Liver (tissue), 7 donors: ENCODE measurements at regions not wholly inside any gene's neighbourhood (a gene's known extent, or its start where the extent isn't known, plus 50 kb on each side); places are given as distances from the start of the nearest gene placed in this dataset.

ENCODE experiments used
- DNase-seq: peaks from one replicate; pipeline ENCODE4 v3.0.0-alpha.2; 2017; ENCODE audit warnings: low spot score
- H3K27ac ChIP-seq, 2 donors: one replicate each; pipeline ENCODE4 v1.7.0; 2013; ENCODE audit warnings: inconsistent platforms in 2 of 2, low read length in 2 of 2, control low read depth in 1 of 2, low read depth in 1 of 2, mild to moderate bottlenecking in 1 of 2
- H3K27me3 ChIP-seq, 4 donors: one replicate each; pipeline versions ENCODE4 v1.6.1 to v1.7.0; 2013; ENCODE audit warnings: low read length in 3 of 4, inconsistent platforms in 1 of 4, mild to moderate bottlenecking in 1 of 4, moderate library complexity in 1 of 4; ENCODE audit not compliant: control insufficient read depth in 4 of 4, insufficient read depth in 4 of 4
- H3K36me3 ChIP-seq, 4 donors: one replicate each; pipeline versions ENCODE4 v1.6.1 to v1.7.0; 2013; ENCODE audit warnings: low read length in 3 of 4, mild to moderate bottlenecking in 3 of 4, low read depth in 1 of 4, moderate library complexity in 1 of 4; ENCODE audit not compliant: control insufficient read depth in 4 of 4, insufficient read depth in 3 of 4
- H3K4me1 ChIP-seq, 4 donors: one replicate each; pipeline versions ENCODE4 v1.6.1 to v1.7.0; 2013; ENCODE audit warnings: low read length in 3 of 4, mild to moderate bottlenecking in 3 of 4, moderate library complexity in 1 of 4; ENCODE audit not compliant: control insufficient read depth in 4 of 4, insufficient read depth in 4 of 4
- H3K4me3 ChIP-seq, 3 donors: one replicate each; pipeline versions ENCODE4 v1.6.1 to v1.7.0; 2013; ENCODE audit warnings: low read length in 3 of 3, control low read depth in 1 of 3, low read depth in 1 of 3, mild to moderate bottlenecking in 1 of 3
- H3K9ac ChIP-seq, 2 donors: one replicate each; pipeline ENCODE4 v1.7.0; 2013; ENCODE audit warnings: low read length in 2 of 2, mild to moderate bottlenecking in 2 of 2, moderate library complexity in 2 of 2, control low read depth in 1 of 2, low read depth in 1 of 2
- H3K9me3 ChIP-seq, 4 donors: one replicate each; pipeline versions ENCODE4 v1.6.1 to v1.7.0; 2013; ENCODE audit warnings: low read length in 3 of 4; ENCODE audit not compliant: control insufficient read depth in 4 of 4
- ATF3 ChIP-seq: IDR thresholded peaks from 2 replicates; pipeline ENCODE4 v1.6.1; 2016; ENCODE audit warnings: antibody characterized with exemption
- EGR1 ChIP-seq, 2 donors: IDR thresholded peaks; 2 replicates each; pipeline ENCODE4 v1.6.1; 2016 to 2018; ENCODE audit warnings: antibody characterized with exemption in 2 of 2, low read depth in 2 of 2
- FOXA1 ChIP-seq: IDR thresholded peaks from 2 replicates; pipeline ENCODE4 v1.6.1; 2016; ENCODE audit warnings: antibody characterized with exemption
- FOXA2 ChIP-seq: IDR thresholded peaks from 2 replicates; pipeline ENCODE4 v1.6.1; 2016; ENCODE audit warnings: antibody characterized with exemption
- GABPA ChIP-seq, 2 donors: IDR thresholded peaks in 1 of 2; conservative IDR thresholded peaks in 1 of 2; 2 replicates each; pipeline ENCODE4 v1.6.1; 2016; ENCODE audit warnings: antibody characterized with exemption in 2 of 2, mild to moderate bottlenecking in 1 of 2, moderate library complexity in 1 of 2
- JUND ChIP-seq, 2 donors: IDR thresholded peaks; 2 replicates each; pipeline ENCODE4 v1.6.1; 2016; ENCODE audit warnings: antibody characterized with exemption in 2 of 2
- RAD21 ChIP-seq, 2 donors: IDR thresholded peaks; 2 replicates each; pipeline ENCODE4 v1.6.1; 2016; ENCODE audit warnings: antibody characterized with exemption in 2 of 2, mild to moderate bottlenecking in 2 of 2
- RXRA ChIP-seq, 2 donors: IDR thresholded peaks; 2 replicates each; pipeline ENCODE4 v1.6.1; 2017 to 2018; ENCODE audit warnings: antibody characterized with exemption in 2 of 2, mild to moderate bottlenecking in 1 of 2
- SP1 ChIP-seq: IDR thresholded peaks from 2 replicates; pipeline ENCODE4 v1.6.1; 2018; ENCODE audit warnings: antibody characterized with exemption, mild to moderate bottlenecking
- TAF1 ChIP-seq: conservative IDR thresholded peaks from 2 replicates; pipeline ENCODE4 v1.6.1; 2016; ENCODE audit warnings: antibody characterized with exemption, mild to moderate bottlenecking
- YY1 ChIP-seq: IDR thresholded peaks from 2 replicates; pipeline ENCODE4 v1.6.1; 2016; ENCODE audit warnings: antibody characterized with exemption, mild to moderate bottlenecking
- ZBTB33 ChIP-seq: IDR thresholded peaks from 2 replicates; pipeline ENCODE4 v1.6.1; 2016; ENCODE audit warnings: antibody characterized with exemption
- WGBS: extraction: QIAGEN DNeasy Blood & Tissue Kit; methylation state at CpG from one replicate; pipeline ENCODE4 v1.1.7; 2013; 5-methylcytosine and 5-hydroxymethylcytosine counted together
- TF ChIP-seq, protein P1 (sequence below): IDR thresholded peaks from 2 replicates; pipeline ENCODE4 v1.6.1; 2016; ENCODE audit warnings: antibody characterized with exemption, mild to moderate bottlenecking
- TF ChIP-seq, protein P2 (sequence below): IDR thresholded peaks from 2 replicates; pipeline ENCODE4 v1.6.1; 2016; ENCODE audit warnings: antibody characterized with exemption
- donor health status: healthy.
- donor health status: healthy.
- donor health status: healthy.
- donor health status: healthy.

GRCh38 chr18:10025711-10026670 is 112.2 kb downstream of the VAPA start:
- TF ChIP-seq TAF1 (no peak), GABPA (IDR thresholded peaks at IDR 0.05 in 1 of 2, conservative IDR thresholded peaks at IDR 0.05 in 1 of 2) (no peak), EGR1 (IDR thresholded peaks at IDR 0.05; ENCODE audit: low read depth in 2 of 2) (no peak), RXRA (IDR thresholded peaks at IDR 0.05) (no peak), ATF3 (no peak)
- TF ChIP-seq, protein P1, sequence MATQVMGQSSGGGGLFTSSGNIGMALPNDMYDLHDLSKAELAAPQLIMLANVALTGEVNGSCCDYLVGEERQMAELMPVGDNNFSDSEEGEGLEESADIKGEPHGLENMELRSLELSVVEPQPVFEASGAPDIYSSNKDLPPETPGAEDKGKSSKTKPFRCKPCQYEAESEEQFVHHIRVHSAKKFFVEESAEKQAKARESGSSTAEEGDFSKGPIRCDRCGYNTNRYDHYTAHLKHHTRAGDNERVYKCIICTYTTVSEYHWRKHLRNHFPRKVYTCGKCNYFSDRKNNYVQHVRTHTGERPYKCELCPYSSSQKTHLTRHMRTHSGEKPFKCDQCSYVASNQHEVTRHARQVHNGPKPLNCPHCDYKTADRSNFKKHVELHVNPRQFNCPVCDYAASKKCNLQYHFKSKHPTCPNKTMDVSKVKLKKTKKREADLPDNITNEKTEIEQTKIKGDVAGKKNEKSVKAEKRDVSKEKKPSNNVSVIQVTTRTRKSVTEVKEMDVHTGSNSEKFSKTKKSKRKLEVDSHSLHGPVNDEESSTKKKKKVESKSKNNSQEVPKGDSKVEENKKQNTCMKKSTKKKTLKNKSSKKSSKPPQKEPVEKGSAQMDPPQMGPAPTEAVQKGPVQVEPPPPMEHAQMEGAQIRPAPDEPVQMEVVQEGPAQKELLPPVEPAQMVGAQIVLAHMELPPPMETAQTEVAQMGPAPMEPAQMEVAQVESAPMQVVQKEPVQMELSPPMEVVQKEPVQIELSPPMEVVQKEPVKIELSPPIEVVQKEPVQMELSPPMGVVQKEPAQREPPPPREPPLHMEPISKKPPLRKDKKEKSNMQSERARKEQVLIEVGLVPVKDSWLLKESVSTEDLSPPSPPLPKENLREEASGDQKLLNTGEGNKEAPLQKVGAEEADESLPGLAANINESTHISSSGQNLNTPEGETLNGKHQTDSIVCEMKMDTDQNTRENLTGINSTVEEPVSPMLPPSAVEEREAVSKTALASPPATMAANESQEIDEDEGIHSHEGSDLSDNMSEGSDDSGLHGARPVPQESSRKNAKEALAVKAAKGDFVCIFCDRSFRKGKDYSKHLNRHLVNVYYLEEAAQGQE, result no peak
- H3K36me3 ChIP-seq, result no peaks in the 10 kb centered on the region
- H3K9ac ChIP-seq, result no peak overlapping the region
- no peak for DNase-seq
- H3K4me1 ChIP-seq, result no peaks in the 10 kb centered on the region
- H3K4me3 ChIP-seq, result no peak overlapping the region
- H3K27ac ChIP-seq, result no peak overlapping the region
- 91% methylated on average over 15 of the region's 15 CpGs for WGBS
- H3K9me3 ChIP-seq, result no peaks in the 10 kb centered on the region
- H3K27me3 ChIP-seq, result no peaks in the 10 kb centered on the region

GRCh38 chr18:10027031-10027430 is 113.2 kb downstream of the VAPA start:
- Histone ChIP-seq H3K9ac (no peak overlapping the region), H3K36me3 (no peaks in the 10 kb centered on the region), H3K4me3 (no peak overlapping the region), H3K27me3 (no peaks in the 10 kb centered on the region), H3K9me3 (no peaks in the 10 kb centered on the region), H3K4me1 (no peaks in the 10 kb centered on the region), H3K27ac (no peak overlapping the region)
- TF ChIP-seq ZBTB33 (no peak), RXRA (IDR thresholded peaks at IDR 0.05) (no peak), YY1 (no peak), FOXA2 (no peak), JUND (IDR thresholded peaks at IDR 0.05) (no peak), SP1 (no peak), FOXA1 (no peak), RAD21 (IDR thresholded peaks at IDR 0.05) (no peak)
- TF ChIP-seq, protein P2, sequence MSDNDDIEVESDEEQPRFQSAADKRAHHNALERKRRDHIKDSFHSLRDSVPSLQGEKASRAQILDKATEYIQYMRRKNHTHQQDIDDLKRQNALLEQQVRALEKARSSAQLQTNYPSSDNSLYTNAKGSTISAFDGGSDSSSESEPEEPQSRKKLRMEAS, result no peak
- no peak for DNase-seq
- WGBS, result 85% methylated on average over 4 of the region's 4 CpGs
